ENCODE measurements at regions not wholly inside any gene's neighbourhood (a gene's known extent, or its start where the extent isn't known, plus 50 kb on each side); places are given as distances from the start of the nearest gene placed in this dataset.

DNA sequence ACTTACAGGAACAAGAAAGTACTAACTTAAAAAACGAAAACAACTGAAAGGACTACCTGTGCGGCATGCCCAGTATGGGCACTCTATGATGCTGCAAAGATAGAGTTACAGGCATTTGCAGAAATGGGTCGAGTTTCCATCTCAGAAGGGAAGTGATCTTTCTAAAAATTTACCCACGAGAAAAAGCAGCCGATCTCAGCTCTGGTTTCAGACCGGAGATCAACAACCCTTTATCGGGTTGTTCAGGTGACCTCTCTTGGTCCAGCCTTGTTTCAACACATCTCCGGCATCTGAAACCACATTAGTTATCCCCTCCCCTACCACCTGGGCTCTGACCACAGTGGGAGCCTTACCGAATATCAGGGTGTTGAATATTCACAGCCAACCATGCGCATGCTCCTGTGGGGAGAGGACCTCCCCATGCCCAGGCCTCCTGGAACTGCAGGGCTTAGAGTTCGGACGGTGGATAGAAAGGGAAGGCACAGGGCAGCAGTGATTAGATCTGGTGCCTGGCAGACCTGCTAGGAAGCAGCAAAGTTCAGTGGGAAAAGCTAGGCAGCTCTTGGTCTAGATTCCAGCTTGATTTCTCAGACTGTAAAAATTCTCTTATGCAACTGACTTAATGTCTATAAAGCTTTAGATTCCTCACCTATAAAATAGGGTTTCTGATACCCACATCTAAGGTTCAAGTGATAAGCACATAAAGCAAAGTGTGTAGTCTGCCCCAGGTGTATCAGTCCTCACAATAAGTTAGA is 906.0 kb downstream of the VRK1 start:
- no peak for DNase-seq

DNA sequence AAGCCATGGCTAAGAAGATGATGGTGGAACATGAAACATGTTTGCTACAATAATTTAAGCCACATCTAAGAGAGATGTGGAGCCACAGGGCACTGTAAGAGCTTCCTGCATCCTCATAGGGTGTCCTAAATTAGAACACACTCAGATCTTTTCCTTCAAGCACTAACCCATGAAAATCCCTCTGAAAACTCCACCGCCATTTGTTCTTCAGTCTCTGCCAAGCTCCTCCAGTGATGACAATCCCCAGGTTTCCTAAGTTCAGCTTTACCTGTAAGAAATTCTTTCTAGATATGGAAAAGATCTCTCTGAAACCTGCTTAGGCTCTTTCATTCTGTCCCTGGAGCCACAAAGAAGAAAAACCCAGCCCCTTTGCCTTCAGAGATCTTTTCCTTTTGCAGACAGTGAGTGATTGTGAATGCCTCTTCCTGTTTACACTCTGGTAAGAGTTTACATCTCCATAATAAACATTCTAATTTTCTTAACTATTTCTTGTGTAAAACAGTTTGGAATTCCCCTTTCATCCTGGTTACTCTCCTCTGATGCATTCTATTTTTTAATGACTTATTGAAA is 907.2 kb downstream of the VRK1 start:
- DNase-seq = no peak

DNA sequence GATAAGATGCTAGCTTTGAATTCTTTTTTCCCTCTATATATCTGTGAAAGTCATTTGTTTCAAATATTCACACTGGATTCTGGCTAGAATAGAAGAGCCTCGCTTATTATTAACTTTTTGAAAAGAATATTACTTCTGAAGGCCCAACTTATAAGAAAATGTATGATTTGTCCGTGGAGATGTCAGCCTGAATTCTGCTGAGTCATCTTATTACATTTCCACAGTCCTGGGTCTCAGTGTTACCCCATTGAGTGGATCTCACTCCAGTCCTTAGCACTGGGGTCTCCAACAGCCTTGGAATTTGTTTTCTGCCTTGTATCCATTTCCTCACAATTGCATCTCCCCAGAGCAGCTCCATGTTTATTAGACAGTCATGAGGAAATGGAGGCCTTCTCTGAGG is 907.9 kb downstream of the VRK1 start:
- DNase-seq = no peak

DNA sequence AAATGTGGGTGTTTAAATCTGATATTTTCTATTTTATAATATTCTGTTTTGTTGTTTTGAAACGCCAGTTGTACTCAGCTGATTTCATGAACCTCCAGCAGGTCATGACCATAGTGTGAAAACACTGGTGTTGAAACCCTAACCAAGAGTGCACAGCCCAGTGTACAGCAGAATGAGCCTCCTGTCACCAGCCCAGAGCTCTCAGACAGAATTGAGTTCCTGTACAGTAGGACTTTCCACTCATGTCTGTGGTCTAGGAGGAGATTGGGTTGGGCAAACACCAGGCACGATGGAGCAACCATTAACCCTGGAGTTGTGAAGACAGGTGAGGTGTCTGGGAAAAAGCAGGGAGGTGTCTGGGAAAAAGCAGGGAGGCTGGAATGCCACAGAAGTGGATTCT is 908.8 kb downstream of the VRK1 start:
- DNase-seq = no peak

DNA sequence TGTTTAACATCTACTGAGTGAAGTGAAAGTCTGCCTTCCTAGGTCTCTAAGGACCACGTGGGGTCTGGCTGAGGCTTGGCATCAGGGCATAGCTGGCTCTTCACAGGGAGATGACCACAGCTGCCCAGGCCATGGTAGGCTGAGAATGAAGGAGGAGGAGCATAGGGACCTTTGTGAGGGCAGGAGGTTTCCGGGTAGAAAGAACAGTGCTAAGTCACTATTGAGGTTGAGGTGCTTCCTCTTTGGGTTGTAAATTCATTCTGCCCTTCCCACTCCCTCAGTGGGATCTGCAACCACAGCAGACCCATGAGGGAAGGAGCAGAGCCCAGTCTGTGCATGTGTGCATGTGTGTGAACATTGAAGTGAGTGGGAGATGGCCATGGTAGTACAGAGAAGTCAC is 909.6 kb downstream of the VRK1 start:
- DNase-seq = no peak

DNA sequence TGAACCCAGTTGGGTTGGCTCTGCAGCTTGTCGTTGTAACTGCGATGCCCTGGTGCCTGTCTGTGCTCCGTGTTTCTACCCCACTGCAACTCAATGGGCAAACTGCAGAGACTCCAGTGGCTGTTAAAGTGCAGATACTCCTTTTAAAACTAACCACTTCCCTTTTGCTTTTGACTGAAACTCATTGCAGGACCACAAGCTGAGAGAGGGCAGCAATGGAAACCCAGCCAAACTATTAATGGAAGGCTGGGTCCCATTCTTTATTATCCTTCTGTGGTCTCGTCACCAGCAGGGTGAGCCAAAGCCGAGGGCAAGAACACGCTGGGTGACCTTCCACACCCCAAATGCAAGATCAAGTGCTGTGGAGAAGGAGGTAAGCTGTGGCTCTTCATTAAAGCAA is 910.4 kb downstream of the VRK1 start:
- no peak for DNase-seq

DNA sequence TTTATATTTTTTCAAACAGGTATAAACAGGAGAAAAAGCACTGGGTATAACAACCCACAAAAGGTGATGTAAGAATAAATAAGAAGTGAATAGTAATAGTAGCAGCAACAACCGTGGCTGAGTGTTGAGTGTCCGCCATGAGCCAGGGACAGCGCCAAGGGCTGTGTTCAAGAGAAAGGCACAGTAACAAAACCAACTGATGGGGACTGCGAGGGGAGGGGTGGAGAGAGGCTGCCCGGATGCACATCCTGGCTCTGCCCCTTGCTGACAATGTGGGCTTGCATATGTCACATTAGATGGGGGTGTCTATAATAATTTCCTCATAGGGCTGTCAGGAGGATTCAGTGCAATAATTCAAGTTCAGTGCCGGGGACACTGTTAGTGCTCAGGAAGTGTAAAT is 912.4 kb downstream of the VRK1 start:
- DNase-seq = no peak

DNA sequence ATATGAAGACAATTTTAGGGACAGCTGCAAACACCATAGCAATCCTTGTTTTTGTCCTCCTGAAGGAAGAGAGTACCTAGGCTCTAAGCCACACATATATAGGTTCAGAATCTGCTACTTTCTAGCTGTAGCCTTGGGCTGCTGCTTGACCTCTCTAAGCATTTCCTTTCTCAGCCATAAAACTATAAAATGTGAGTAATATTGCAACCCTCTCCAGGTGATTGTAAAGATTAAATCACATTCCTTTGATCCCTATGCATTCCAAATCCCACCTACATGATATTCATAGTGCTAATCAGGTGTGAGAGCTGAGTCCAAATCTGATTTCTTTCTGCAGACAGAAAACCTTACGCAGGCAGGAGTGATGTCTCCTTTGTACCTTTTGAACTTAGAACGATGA is 913.5 kb downstream of the VRK1 start:
- no peak for DNase-seq

DNA sequence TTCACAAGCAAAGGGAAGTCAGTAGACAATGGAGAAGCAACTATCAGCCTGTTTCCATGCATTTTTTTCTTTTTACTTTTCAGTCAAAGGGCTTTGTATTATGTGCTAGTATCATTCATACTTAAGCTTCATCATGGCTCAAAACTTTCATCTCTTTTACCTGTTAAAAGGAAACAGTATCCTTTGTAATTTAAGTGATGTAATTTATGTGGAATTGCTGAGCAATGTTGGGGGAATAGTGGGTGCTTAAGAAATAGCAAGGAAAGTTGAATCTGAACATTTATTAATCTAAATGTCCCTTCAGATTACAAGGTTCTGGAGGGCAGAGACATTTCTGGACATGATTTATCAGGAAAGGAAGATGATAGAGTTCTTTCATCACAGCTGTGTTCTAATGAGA is 915.3 kb downstream of the VRK1 start:
- no peak for DNase-seq

DNA sequence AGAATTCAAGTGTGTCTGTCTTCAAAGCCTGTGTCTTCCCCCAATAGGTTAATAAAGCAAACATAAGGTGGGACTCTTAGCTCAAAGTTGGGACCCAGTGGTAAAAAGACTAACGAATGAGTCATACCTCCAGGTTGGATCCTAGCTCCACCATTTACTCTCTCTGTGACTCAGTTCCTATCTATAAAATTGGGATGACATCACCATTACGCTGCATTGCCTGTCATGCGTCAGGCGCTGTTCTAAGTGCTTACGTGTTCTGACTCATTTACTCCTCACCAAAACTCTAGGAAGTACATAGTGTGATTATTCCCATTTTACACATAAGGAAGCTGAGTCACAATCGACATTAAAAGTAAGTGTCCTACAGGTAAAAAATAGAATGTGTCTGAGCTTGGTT is 915.8 kb downstream of the VRK1 start:
- no peak for DNase-seq

DNA sequence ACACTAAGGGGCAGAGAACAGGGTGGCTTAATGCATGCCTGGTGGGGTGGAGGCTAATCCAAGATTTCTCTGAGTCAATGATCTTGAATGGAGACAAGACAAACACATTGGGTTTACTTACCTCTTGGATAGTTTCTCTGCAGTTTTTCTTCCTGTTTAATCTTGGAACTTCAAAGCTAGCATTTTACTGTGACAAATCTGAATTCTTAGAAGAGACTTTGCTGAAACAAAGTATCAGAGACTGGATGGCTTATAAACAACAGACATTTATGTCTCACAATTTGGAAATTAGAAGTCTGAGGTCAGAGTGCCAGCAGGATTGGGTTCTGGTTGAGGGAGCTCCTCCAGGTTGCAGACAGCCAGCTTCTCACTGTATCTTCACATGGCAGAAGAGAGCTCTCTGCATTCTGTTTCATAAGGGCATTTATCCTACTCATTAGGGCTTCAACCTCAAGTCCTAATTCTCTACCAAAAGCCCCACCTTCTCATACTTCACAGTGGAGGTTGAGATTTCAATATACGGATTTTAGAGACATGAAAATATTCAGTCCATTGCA is 921.8 kb downstream of the VRK1 start:
- DNase-seq = no peak

DNA sequence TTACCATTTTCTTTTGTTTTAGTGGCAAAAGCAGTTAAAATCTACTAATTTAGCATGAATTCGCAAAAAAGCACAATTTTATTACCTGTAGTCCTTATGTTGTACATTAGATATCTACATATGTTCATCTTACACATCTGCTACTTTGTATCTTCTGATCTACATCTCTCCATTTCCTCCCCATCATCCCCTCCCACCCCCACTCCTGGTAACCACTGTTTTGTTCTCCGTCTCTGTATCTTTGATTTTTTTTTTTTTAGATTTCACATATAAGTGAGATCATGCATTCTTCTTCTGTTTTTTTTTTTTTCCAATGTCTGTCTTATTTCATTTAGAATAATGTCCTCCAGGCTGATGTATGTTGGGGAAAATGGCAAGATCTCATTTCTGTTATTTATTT is 922.7 kb downstream of the VRK1 start:
- DNase-seq = no peak

DNA sequence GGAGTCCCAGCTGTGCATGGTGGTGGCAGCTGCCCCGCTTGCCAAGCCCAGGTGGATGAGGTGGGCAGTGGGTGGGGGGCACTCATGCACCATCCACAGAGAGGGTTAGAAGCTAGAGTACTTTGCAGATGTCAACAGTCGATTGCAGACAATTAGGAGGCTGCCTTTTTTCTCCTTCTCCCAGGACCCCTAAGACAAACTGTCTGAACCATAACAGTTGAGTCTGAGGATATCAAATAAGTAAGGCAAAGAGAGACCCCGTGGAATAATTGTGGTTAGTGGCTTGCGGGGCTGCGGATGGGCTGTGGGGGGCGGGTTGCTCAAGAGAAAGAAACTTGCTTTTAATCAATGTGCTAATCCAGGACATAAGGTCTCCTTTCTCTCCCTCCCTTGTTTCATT is 926.2 kb downstream of the VRK1 start:
- DNase-seq = no peak

DNA sequence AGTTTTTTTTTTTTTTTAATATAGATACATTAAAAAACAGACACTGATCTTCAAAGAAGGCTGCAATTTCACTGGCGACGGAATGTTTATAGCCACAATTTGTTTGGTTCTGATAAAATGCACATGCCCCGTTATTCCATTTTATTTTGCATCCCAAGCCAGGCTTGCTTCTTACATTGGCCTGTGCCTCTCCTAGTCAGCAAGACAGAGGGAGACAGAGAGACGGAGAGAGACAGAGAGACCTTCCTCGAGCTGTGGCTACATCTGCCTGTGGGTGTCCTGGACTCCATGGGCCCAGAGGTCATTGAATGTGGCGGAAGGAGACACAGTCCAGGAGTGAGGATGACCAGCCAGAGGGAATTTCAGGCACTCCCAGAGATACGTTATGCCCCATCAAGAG is 926.6 kb downstream of the VRK1 start:
- DNase-seq = no peak

DNA sequence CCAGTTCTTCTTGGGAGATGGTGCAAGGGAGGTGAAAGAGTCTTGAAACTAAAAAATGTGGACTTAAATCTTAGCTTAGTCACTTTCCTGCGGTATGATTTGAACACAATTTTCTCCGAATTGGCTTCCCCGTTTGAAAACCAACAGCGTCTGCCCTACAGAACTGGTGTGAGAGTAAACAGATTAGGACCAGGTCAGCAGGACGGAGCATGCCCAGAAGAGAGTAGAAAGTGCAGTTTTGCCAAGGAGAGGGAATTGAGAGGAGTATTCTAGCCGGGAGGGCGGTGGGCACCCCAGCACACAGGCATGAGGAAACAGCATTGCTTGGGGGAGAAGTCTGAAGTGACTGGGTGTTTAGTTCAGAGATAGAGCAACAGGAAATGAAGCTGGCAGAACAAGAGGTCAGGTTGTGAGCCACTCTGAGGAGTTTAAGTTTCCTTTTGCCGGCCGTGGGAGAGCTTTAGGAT is 927.1 kb downstream of the VRK1 start:
- DNase-seq = no peak

DNA sequence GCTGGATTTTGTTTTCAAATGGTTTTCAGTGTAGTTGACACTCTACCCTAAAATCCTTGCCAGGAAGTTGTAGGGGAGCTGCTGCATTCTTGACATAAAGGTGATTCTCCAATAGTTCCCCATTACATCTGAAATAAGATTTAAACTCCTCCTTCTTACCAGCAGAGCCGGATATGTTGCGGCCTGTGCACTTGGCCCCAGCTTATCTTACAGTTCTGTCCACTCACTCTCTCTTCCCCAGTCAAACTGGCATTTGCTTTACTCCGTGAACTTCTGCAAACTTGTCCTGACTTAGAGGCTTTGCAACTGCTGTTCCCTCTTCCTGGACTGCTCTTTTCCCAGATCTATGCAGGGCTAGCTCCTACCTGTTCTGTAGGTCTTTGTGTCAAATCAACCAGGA is 929.5 kb downstream of the VRK1 start:
- no peak for DNase-seq

DNA sequence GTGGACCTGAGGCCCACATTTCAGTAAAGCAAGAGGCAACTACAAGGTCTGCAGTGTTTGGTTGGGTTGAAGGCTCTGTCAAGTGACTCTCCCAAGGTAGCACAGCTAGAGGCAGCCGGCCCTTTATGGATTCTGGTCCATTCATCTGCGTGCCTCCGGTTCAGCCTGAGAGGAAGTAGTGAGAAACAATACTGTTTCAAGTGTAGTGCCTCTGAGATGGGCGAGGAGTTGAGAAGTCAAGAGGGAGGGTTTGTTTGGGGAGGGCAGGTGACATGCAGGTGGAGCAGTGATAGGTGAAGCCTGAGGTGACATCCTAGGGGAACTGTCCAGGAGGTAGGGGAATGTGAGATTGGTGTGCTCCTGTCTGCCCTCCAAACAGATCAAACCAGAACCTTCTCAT is 933.5 kb downstream of the VRK1 start:
- DNase-seq = no peak

DNA sequence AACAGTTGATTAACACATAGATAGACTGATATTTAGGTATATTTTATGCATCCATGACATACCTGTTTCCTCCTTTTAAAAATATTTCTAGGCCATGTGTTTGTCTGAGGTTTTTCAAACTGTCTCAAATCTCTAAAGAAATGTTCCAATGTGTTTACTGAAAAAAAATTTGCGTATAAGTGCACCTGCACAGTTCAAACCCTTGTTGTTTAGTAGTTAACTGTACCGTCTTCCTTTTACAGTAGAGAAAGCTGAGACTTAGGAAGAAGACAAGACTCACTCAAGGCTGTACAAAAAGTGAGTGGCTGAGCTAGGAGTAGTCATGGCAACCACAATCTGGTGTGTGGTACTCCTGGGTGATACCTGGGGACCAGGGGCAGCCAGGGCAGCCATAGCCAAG is 934.6 kb downstream of the VRK1 start:
- DNase-seq = no peak

DNA sequence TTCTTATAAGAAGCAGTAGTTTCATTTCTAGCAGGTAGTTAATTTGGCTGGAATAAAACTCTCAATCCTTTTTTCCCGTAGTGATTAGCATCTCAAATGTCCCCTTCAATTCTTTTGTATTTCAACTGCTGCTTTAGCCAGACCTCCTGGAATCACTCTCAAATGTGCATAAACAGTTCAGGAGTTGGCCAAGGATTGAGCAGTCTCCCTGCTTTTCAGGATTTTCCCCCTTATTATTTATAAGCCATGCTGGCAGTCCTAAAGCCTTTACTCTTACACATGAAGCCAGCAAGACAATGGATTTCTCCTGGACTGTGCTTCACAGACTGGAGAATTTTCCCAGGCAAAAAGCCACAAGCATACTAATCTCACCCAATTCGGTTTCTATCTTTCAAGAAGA is 950.1 kb downstream of the VRK1 start:
- DNase-seq = no peak

DNA sequence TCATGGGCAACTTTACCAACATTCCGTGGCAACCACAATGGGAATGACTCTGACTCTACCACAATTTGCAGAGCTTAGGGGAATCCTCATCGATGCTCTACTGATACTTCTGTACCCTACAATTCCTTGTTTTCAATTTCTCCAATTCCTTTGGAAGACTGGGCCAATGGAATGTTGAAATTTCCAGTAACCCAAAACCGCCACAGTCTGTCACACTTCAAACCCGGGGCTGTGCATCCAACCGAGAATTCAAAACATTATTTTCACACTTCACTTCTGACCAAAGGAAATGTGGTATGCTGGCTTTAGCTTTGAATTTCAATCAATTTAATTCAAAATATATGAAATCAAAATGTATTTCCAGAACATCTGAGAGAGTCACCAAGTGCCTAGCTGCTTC is 951.4 kb downstream of the VRK1 start:
- DNase-seq = no peak

DNA sequence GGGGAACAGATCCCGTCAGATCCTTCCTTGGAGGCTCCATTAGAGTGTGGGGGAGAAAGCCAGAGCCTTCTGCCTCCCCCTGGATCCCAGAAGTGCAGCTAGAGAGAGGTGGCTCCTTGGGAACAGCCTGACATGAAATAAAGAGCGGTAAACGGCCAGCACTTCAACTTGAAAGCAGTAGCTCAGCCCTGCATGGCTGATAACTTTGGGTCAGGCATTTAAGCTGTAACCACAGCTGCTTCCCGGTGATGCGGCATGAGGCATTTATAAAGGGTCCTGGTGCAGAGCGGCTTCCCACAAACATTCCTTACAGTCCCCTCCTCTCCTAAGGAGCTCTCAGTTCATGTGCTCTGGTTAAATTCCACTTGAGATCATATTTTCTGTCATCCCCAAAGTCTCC is 960.3 kb downstream of the VRK1 start:
- DNase-seq = peak in 1 of 2 experiments; percentile 40

DNA sequence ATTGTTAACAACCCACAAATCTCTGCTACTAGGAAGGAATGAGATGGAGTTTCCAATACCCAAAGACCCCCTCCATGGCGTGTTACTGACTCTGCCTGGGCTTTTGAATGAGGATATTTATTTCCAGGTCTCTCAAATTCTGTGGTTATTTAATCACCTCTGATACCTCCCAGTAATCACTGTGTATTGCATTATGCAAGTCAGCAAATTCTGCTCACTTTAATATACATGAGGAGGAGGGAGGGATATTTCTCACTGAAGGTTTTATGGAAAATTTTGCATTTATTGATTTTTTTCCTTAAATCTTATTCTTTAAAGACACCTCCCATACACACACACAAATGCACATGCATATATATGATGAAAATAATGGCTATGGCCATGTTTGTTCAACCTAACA is 962.9 kb downstream of the VRK1 start:
- DNase-seq = no peak

DNA sequence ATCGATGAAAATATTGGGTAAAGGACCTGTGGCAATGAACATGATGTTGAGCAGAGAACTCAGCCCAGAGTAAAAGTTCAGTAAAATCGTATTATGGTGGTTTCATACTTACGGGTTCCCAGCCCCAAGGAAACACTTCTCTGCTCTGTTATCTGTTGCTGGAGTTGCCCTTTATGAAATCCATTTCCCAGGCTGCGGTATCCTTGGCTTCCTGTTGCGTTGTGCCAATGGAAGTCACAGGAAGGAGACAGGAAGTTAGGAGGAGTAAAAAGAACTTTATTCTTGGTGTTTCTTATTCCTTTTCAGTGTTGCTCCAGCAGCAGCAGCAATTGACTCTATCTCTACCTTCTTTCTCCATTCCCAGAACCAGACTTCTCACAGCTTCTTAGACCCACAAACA is 965.2 kb downstream of the VRK1 start:
- no peak for DNase-seq

DNA sequence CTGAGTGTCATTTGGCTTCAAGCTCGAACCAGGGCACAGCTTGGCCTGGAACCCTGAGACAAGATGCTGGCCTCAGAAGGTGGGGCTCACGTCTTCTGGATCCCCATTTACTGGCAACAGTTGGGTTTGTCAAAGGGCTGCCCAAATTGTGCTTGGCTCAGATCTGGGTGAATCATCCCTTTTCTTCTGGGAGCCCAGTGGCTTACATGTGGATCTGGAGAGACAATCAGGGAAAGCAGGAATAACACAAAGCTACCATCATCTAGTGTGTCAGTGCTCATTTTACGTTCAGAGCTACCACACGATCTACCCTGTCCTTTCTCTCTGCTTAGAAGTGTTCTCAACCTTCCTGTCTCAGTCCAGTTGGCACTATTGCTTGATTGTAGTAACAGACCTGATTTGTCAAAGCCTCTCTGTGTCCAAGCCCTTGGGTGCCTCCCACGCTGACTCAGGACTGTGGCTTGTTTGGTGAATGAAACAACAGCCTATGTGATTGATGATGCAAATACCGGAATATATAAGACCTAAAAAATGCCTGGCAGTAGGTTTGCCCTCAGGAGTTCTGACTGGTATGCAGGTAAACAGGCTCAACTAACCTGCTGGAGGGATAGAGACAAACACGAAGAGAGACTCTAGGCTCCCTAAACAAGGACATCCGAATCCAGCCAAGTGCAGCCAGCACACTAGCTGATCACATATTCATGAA is 974.3 kb downstream of the VRK1 start:
- no peak for DNase-seq
